Neuronal stem cell (in vitro differentiated cells): ENCODE measurements at regions not wholly inside any gene's neighbourhood (a gene's known extent, or its start where the extent isn't known, plus 50 kb on each side); places are given as distances from the start of the nearest gene placed in this dataset.
"Not testable (repeated sequence)": the region's sequence is repeated elsewhere in the genome, so short reads cannot be mapped to it uniquely, and the experiment has no call there.

ENCODE experiments used
- DNase-seq: peaks from one replicate; pipeline ENCODE4 v3.0.0-alpha.2; 2013; ENCODE audit warnings: low spot score
- H2AFZ ChIP-seq: one replicate; pipeline ENCODE4 v1.6.1; 2013; ENCODE audit warnings: mild to moderate bottlenecking, low read length, inconsistent platforms
- H2AK5ac ChIP-seq: 2 replicates; pipeline ENCODE4 v1.6.1; 2013; ENCODE audit warnings: low read depth, mild to moderate bottlenecking, inconsistent platforms, low read length, moderate library complexity, mixed read lengths
- H2BK120ac ChIP-seq: 2 replicates; pipeline ENCODE4 v1.6.1; 2013; ENCODE audit warnings: low read depth, mild to moderate bottlenecking, inconsistent platforms, low read length, moderate library complexity, mixed read lengths
- H2BK12ac ChIP-seq: one replicate; pipeline ENCODE4 v1.6.1; 2013; ENCODE audit warnings: low read length, inconsistent platforms
- H2BK15ac ChIP-seq: 2 replicates; pipeline ENCODE4 v1.6.1; 2013; ENCODE audit warnings: mild to moderate bottlenecking, low read length, inconsistent platforms, mixed read lengths
- H2BK5ac ChIP-seq: one replicate; pipeline ENCODE4 v1.6.1; 2013; ENCODE audit warnings: inconsistent platforms, mild to moderate bottlenecking, low read length, moderate library complexity
- H3K14ac ChIP-seq: one replicate; pipeline ENCODE4 v1.6.1; 2013; ENCODE audit warnings: low read length, inconsistent platforms
- H3K18ac ChIP-seq: 2 replicates; pipeline ENCODE4 v1.6.1; 2013; ENCODE audit warnings: low read length, inconsistent platforms
- H3K23ac ChIP-seq: 2 replicates; pipeline ENCODE4 v1.6.1; 2013; ENCODE audit warnings: low read depth, mild to moderate bottlenecking, mixed read lengths, low read length, inconsistent platforms; ENCODE audit not compliant: poor library complexity
- H3K27ac ChIP-seq: replicated peaks from 3 replicates; pipeline ENCODE4 v1.5.1; 2013; ENCODE audit warnings: low read length, inconsistent platforms
- H3K27me3 ChIP-seq, 3 experiments: 2 replicates each; pipeline ENCODE4 v1.6.1; 2013; ENCODE audit warnings: low read length in 3 of 3, mild to moderate bottlenecking in 2 of 3, inconsistent platforms in 1 of 3, low read depth in 1 of 3, mixed read lengths in 1 of 3, moderate library complexity in 1 of 3; ENCODE audit not compliant: control insufficient read depth in 3 of 3, insufficient read depth in 3 of 3
- H3K36me3 ChIP-seq, 2 donors: replicated peaks in 1 of 2; 2 replicates each; pipeline ENCODE4 v1.6.1; 2013; ENCODE audit warnings: low read length in 2 of 2; ENCODE audit not compliant: control insufficient read depth in 2 of 2, insufficient read depth in 2 of 2
- H3K4ac ChIP-seq: 2 replicates; pipeline ENCODE4 v1.6.1; 2013; ENCODE audit warnings: inconsistent platforms, mild to moderate bottlenecking, low read length, moderate library complexity
- H3K4me1 ChIP-seq, 2 donors: 1 replicate in 1 of 2; 2 replicates in 1 of 2; pipeline ENCODE4 v1.6.1; 2013; ENCODE audit warnings: low read length in 2 of 2, low read depth in 1 of 2; ENCODE audit not compliant: control insufficient read depth in 2 of 2, insufficient read depth in 1 of 2
- H3K4me2 ChIP-seq: one replicate; pipeline ENCODE4 v1.6.1; 2013; ENCODE audit warnings: mild to moderate bottlenecking, low read length, inconsistent platforms; ENCODE audit not compliant: insufficient read depth, poor library complexity, severe bottlenecking
- H3K4me3 ChIP-seq, 2 donors: 2 replicates each; pipeline ENCODE4 v1.5.1; 2013; ENCODE audit warnings: low read length in 2 of 2, mild to moderate bottlenecking in 2 of 2, inconsistent platforms in 1 of 2, moderate library complexity in 1 of 2
- H3K79me1 ChIP-seq: one replicate; pipeline ENCODE4 v1.6.1; 2013; ENCODE audit warnings: low read depth, mild to moderate bottlenecking, inconsistent platforms, low read length, moderate library complexity
- H3K9ac ChIP-seq: one replicate; pipeline ENCODE4 v1.6.1; 2013; ENCODE audit warnings: mild to moderate bottlenecking, low read depth, low read length, inconsistent platforms; ENCODE audit not compliant: poor library complexity
- H3K9me3 ChIP-seq, 2 donors: replicated peaks in 1 of 2; 2 replicates each; pipeline versions ENCODE3 to v1.6.1; 2013; ENCODE audit warnings: low read length in 2 of 2, mild to moderate bottlenecking in 2 of 2, inconsistent platforms in 1 of 2, low read depth in 1 of 2, mixed read lengths in 1 of 2, moderate library complexity in 1 of 2; ENCODE audit not compliant: control insufficient read depth in 2 of 2, insufficient read depth in 1 of 2
- H4K8ac ChIP-seq: one replicate; pipeline ENCODE4 v1.6.1; 2013; ENCODE audit warnings: low read depth, mild to moderate bottlenecking, inconsistent platforms, low read length, moderate library complexity
- H4K91ac ChIP-seq: one replicate; pipeline ENCODE4 v1.6.1; 2013; ENCODE audit warnings: low read length, low read depth, mild to moderate bottlenecking, inconsistent platforms; ENCODE audit not compliant: poor library complexity
- WGBS, 2 donors: extraction: QIAGEN DNeasy Blood & Tissue Kit; methylation state at CpG; one replicate each; pipeline ENCODE4 v1.1.7; 2013; ENCODE audit warnings: missing lambda C conversion rate in 2 of 2, mixed read lengths in 1 of 2; ENCODE audit not compliant: insufficient read length in 2 of 2, insufficient replicate concordance in 1 of 2; ENCODE audit errors: extremely low coverage in 2 of 2; 5-methylcytosine and 5-hydroxymethylcytosine counted together

DNA sequence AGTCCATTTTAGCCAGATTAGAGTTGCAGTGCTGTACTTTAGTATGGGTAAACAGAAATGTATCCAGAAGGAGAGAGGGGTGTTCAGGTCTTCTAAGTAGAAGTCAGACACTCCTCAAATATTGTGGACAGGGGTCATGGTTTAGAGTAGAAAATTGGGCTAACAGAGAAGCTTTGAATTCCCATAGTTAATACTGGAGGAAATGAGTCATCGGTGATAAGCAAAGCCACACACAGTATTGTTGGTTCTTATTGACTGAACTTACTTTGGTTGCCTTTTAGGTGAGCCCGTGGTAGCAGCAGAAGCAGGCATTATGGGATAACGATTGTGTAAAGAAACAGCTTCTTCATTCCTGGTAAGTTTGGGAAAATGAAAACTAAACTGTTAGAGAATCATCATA is 66.7 kb upstream of the ERV3-1 start:
- H3K36me3 ChIP-seq: peaks cover 0 to 13% of the 10 kb centered on the region in 2 donors
- not testable (repeated sequence) for H3K79me1 ChIP-seq, H3K27ac ChIP-seq, H2BK5ac ChIP-seq, H2BK12ac ChIP-seq, DNase-seq, H3K4me1 ChIP-seq, H2BK15ac ChIP-seq, H3K4me2 ChIP-seq, H2AK5ac ChIP-seq, H3K4me3 ChIP-seq, H3K18ac ChIP-seq, H3K14ac ChIP-seq, H3K4ac ChIP-seq, H3K9me3 ChIP-seq, H2AFZ ChIP-seq, H3K23ac ChIP-seq, H3K9ac ChIP-seq, H2BK120ac ChIP-seq, H4K8ac ChIP-seq, H4K91ac ChIP-seq, H3K27me3 ChIP-seq
- WGBS, 2 donors: no CpG with 5 or more reads among the region's 3 CpGs

DNA sequence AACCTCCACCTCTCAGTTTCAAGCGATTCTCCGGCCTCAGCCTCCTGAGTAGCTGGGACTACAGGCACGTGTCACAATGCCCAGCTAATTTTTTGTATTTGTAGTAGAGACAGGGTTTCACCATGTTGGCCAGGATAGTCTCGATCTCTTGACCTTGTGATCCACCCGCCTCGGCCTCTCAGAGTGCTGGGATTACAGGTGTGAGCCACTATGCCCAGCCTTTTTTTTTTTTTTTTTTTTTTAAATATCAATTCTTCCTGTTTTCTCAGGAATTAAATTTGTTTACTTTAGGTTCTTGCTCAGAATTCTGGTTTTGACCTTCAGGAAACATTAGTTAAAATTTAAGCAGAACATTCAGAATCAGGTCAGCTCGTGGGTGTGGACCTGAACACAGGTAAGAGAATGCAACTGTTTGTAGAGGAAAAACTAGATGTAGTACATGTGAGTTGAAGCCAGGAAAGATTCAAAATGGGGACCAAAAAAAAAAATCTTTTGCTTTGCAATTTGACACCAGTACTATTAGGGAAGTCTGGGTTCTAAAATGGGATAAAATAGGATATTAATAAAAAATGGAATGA is 65.5 kb upstream of the ERV3-1 start:
- H3K9ac ChIP-seq, H2BK15ac ChIP-seq, H3K4me3 ChIP-seq, H2BK120ac ChIP-seq, H2AFZ ChIP-seq, H3K9me3 ChIP-seq, H3K79me1 ChIP-seq, H4K8ac ChIP-seq, H3K27ac ChIP-seq, H2BK5ac ChIP-seq, H3K4me2 ChIP-seq, H3K23ac ChIP-seq, H4K91ac ChIP-seq, H3K4ac ChIP-seq, H2BK12ac ChIP-seq, H3K18ac ChIP-seq, H2AK5ac ChIP-seq, DNase-seq, H3K14ac ChIP-seq, H3K4me1 ChIP-seq, H3K27me3 ChIP-seq: not testable (repeated sequence)
- H3K36me3 ChIP-seq: peaks cover 0 to 13% of the 10 kb centered on the region in 2 donors
- WGBS, 2 donors: no CpG with 5 or more reads among the region's 7 CpGs

DNA sequence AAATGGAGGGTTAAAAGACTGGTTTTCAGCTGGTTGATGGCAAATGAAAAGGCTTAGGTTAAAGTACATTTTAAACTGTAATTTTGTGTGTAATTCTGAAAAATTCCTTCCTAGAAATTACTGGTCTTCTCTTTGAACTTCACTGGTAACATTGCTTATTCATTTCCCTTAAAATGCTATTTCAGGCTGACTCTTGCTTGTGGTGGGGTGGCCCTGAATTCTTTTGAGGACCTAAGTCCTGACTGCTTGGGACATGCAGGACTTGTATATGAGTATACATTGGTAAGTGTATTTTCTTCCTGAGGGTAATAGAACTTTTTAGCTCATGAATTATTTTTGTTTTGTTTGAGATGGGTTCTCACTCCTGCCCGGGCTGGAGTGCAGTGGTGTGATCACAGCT is 63.0 kb upstream of the ERV3-1 start:
- H3K4me1 ChIP-seq, H4K91ac ChIP-seq, H2BK12ac ChIP-seq, DNase-seq, H3K14ac ChIP-seq, H3K4me3 ChIP-seq, H2BK5ac ChIP-seq, H2BK15ac ChIP-seq, H3K27me3 ChIP-seq, H3K9ac ChIP-seq, H2AFZ ChIP-seq, H3K4me2 ChIP-seq, H3K79me1 ChIP-seq, H2BK120ac ChIP-seq, H2AK5ac ChIP-seq, H3K23ac ChIP-seq, H3K18ac ChIP-seq, H3K27ac ChIP-seq, H4K8ac ChIP-seq, H3K9me3 ChIP-seq, H3K4ac ChIP-seq: not testable (repeated sequence)
- WGBS, 2 donors: no CpG with 5 or more reads among the region's 1 CpG
- peaks cover 0 to 26% of the 10 kb centered on the region in 2 donors for H3K36me3 ChIP-seq

DNA sequence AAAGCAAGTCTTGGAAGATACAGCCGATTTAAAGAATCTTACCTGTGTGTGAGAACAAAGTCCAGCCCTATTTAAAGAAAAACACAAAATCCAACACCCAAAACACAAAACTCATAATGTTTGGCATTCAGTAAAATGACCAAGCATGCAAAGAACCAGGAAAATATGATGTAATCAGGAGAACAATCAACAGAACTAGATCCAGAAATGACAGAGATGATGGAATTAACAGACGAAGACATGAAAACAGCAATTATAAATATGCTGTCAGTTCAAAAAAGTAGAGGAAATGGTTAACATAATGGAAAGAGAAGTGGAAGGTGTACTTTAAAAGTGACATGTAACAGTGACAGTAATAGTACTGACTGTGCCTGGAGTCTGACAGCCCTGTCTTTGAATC is 56.1 kb upstream of the ERV3-1 start:
- H3K36me3 ChIP-seq: peaks cover 0 to 18% of the 10 kb centered on the region in 2 donors
- DNase-seq, H4K91ac ChIP-seq, H3K27me3 ChIP-seq, H3K4me3 ChIP-seq, H3K4ac ChIP-seq, H2AFZ ChIP-seq, H3K27ac ChIP-seq, H3K4me1 ChIP-seq, H2AK5ac ChIP-seq, H2BK5ac ChIP-seq, H2BK120ac ChIP-seq, H3K18ac ChIP-seq, H3K4me2 ChIP-seq, H4K8ac ChIP-seq, H3K79me1 ChIP-seq, H3K14ac ChIP-seq, H3K9me3 ChIP-seq, H2BK12ac ChIP-seq, H3K9ac ChIP-seq, H3K23ac ChIP-seq, H2BK15ac ChIP-seq: not testable (repeated sequence)
- no CpG with 5 or more reads among the region's 2 CpGs for WGBS, 2 donors
